H9 (cell line): ENCODE measurements at regions not wholly inside any gene's neighbourhood (a gene's known extent, or its start where the extent isn't known, plus 50 kb on each side); places are given as distances from the start of the nearest gene placed in this dataset.

Experiments used
- DNase-seq: peaks from one replicate; pipeline ENCODE4 v3.0.0-alpha.2; 2017
- H2AFZ ChIP-seq: one replicate; pipeline ENCODE4 v1.6.1; 2013; ENCODE audit warnings: mild to moderate bottlenecking, low read length, control low read depth, moderate library complexity
- H2AK5ac ChIP-seq: 2 replicates; pipeline ENCODE4 v1.6.1; 2013; ENCODE audit warnings: low read length, control low read depth, mixed read lengths; ENCODE audit not compliant: insufficient read length
- H2BK120ac ChIP-seq: one replicate; pipeline ENCODE4 v1.6.1; 2013; ENCODE audit warnings: low read depth, mild to moderate bottlenecking, low read length, control low read depth, inconsistent platforms; ENCODE audit not compliant: poor library complexity, severe bottlenecking
- H2BK12ac ChIP-seq: 2 replicates; pipeline ENCODE4 v1.6.1; 2013; ENCODE audit warnings: low read length, control low read depth, mixed read lengths, low read depth; ENCODE audit not compliant: insufficient read length
- H2BK15ac ChIP-seq: 2 replicates; pipeline ENCODE4 v1.6.1; 2013; ENCODE audit warnings: low read depth, low read length, control low read depth
- H2BK20ac ChIP-seq: one replicate; pipeline ENCODE4 v1.6.1; 2013; ENCODE audit warnings: low read depth, mild to moderate bottlenecking, low read length, control low read depth, inconsistent platforms; ENCODE audit not compliant: poor library complexity, severe bottlenecking
- H2BK5ac ChIP-seq: 2 replicates; pipeline ENCODE4 v1.6.1; 2013; ENCODE audit warnings: low read length, control low read depth, mixed read lengths; ENCODE audit not compliant: insufficient read length
- H3K14ac ChIP-seq: 2 replicates; pipeline ENCODE4 v1.6.1; 2013; ENCODE audit warnings: low read length, control low read depth; ENCODE audit not compliant: insufficient read depth
- H3K18ac ChIP-seq: 2 replicates; pipeline ENCODE4 v1.6.1; 2013; ENCODE audit warnings: low read depth, mild to moderate bottlenecking, mixed read lengths, low read length, control low read depth; ENCODE audit not compliant: insufficient read length
- H3K23ac ChIP-seq: 2 replicates; pipeline ENCODE4 v1.6.1; 2013; ENCODE audit warnings: low read length, control low read depth, mixed read lengths, low read depth; ENCODE audit not compliant: insufficient read length
- H3K23me2 ChIP-seq: 2 replicates; pipeline ENCODE4 v1.6.1; 2013; ENCODE audit warnings: low read depth, mild to moderate bottlenecking, mixed read lengths, low read length, control low read depth; ENCODE audit not compliant: insufficient read length, poor library complexity, severe bottlenecking
- H3K27ac ChIP-seq: 2 replicates; pipeline ENCODE4 v1.5.1; 2013; ENCODE audit warnings: low read length, control low read depth, mixed read lengths, low read depth; ENCODE audit not compliant: insufficient read length
- H3K27me3 ChIP-seq: 2 replicates; pipeline ENCODE4 v1.6.1; 2013; ENCODE audit warnings: low read length, control low read depth, inconsistent platforms; ENCODE audit not compliant: insufficient read depth
- H3K4ac ChIP-seq: 2 replicates; pipeline ENCODE4 v1.6.1; 2013; ENCODE audit warnings: low read depth, mild to moderate bottlenecking, control low read depth, inconsistent platforms, low read length, moderate library complexity
- H3K4me1 ChIP-seq: 2 replicates; pipeline ENCODE4 v1.6.1; 2013; ENCODE audit warnings: low read length, control low read depth, inconsistent platforms; ENCODE audit not compliant: insufficient read depth
- H3K4me2 ChIP-seq: 2 replicates; pipeline ENCODE4 v1.6.1; 2013; ENCODE audit warnings: low read length, control low read depth, mixed read lengths; ENCODE audit not compliant: insufficient read length, insufficient read depth
- H3K56ac ChIP-seq: 2 replicates; pipeline ENCODE4 v1.6.1; 2013; ENCODE audit warnings: low read depth, mild to moderate bottlenecking, mixed read lengths, low read length, control low read depth; ENCODE audit not compliant: insufficient read length
- H3K79me1 ChIP-seq: 2 replicates; pipeline ENCODE4 v1.6.1; 2013; ENCODE audit warnings: low read depth, mild to moderate bottlenecking, moderate library complexity, low read length, control low read depth, inconsistent platforms; ENCODE audit not compliant: insufficient read depth, poor library complexity, severe bottlenecking
- H3K79me2 ChIP-seq: 2 replicates; pipeline ENCODE4 v1.6.1; 2013; ENCODE audit warnings: low read length, control low read depth, inconsistent platforms; ENCODE audit not compliant: insufficient read depth
- H3K9ac ChIP-seq: 2 replicates; pipeline ENCODE4 v1.6.1; 2013; ENCODE audit warnings: low read length, control low read depth, mixed read lengths; ENCODE audit not compliant: insufficient read length; ENCODE audit errors: extremely low read depth
- H3K9me3 ChIP-seq: one replicate; pipeline ENCODE4 v1.6.1; 2013; ENCODE audit warnings: low read depth, low read length, inconsistent platforms; ENCODE audit not compliant: control insufficient read depth
- H3T11ph ChIP-seq: one replicate; pipeline ENCODE4 v1.6.1; 2013; ENCODE audit warnings: mild to moderate bottlenecking, low read length, control low read depth, inconsistent platforms
- H4K20me1 ChIP-seq: one replicate; pipeline ENCODE4 v1.6.1; 2013; ENCODE audit not compliant: control insufficient read depth, insufficient read length, insufficient read depth
- H4K5ac ChIP-seq: 2 replicates; pipeline ENCODE4 v1.6.1; 2013; ENCODE audit warnings: low read depth, mild to moderate bottlenecking, mixed read lengths, low read length, control low read depth; ENCODE audit not compliant: insufficient read length
- H4K8ac ChIP-seq: replicated peaks from 2 replicates; pipeline ENCODE4 v1.6.1; 2013; ENCODE audit warnings: low read length, control low read depth, mixed read lengths, low read depth; ENCODE audit not compliant: insufficient read length
- H4K91ac ChIP-seq: 2 replicates; pipeline ENCODE4 v1.6.1; 2013; ENCODE audit warnings: low read depth, mild to moderate bottlenecking, moderate library complexity, mixed read lengths, low read length, control low read depth; ENCODE audit not compliant: insufficient read length
- H3K27ac Mint-ChIP-seq, 3 experiments: 2 replicates in 2 of 3; 3 replicates in 1 of 3; pipeline ENCODE4 v1.8.0; 2020 to 2021; ENCODE audit warnings: mixed read lengths in 3 of 3, mild to moderate bottlenecking in 1 of 3, moderate library complexity in 1 of 3
- H3K27me3 Mint-ChIP-seq: 2 replicates; pipeline ENCODE4 v1.8.0; 2021; ENCODE audit warnings: low read depth, mild to moderate bottlenecking, moderate library complexity, mixed read lengths
- H3K36me3 Mint-ChIP-seq, 3 experiments: 2 replicates in 2 of 3; 3 replicates in 1 of 3; pipeline ENCODE4 v1.8.0; 2020 to 2021; ENCODE audit warnings: low read depth in 3 of 3, mixed read lengths in 3 of 3; ENCODE audit not compliant: insufficient read depth in 1 of 3
- H3K4me1 Mint-ChIP-seq, 2 experiments: 2 replicates each; pipeline ENCODE4 v1.8.0; 2020; ENCODE audit warnings: mixed read lengths in 2 of 2
- H3K4me3 Mint-ChIP-seq, 2 experiments: 2 replicates in 1 of 2; 3 replicates in 1 of 2; pipeline ENCODE4 v1.8.0; 2020 to 2021; ENCODE audit warnings: mild to moderate bottlenecking in 2 of 2, mixed read lengths in 2 of 2, moderate library complexity in 1 of 2
- H3K9me3 Mint-ChIP-seq, 2 experiments: 2 replicates in 1 of 2; 3 replicates in 1 of 2; pipeline ENCODE4 v1.8.0; 2020; ENCODE audit warnings: mild to moderate bottlenecking in 2 of 2, mixed read lengths in 2 of 2, moderate library complexity in 1 of 2
- WGBS: extraction: QIAGEN DNeasy Blood & Tissue Kit; methylation state at CpG from one replicate; pipeline ENCODE4 v1.1.7; 2013; ENCODE audit warnings: missing lambda C conversion rate, low lambda C conversion rate, mixed read lengths; ENCODE audit not compliant: insufficient read length; ENCODE audit errors: extremely low coverage; 5-methylcytosine and 5-hydroxymethylcytosine counted together
- TF ChIP-seq, protein P1 (sequence below): fragments of 200-600 bp; sonication (generic); conservative IDR thresholded peaks from 3 replicates; pipeline ENCODE4 v1.8.0; 2021; ENCODE audit warnings: antibody characterized with exemption, mild to moderate bottlenecking

DNA sequence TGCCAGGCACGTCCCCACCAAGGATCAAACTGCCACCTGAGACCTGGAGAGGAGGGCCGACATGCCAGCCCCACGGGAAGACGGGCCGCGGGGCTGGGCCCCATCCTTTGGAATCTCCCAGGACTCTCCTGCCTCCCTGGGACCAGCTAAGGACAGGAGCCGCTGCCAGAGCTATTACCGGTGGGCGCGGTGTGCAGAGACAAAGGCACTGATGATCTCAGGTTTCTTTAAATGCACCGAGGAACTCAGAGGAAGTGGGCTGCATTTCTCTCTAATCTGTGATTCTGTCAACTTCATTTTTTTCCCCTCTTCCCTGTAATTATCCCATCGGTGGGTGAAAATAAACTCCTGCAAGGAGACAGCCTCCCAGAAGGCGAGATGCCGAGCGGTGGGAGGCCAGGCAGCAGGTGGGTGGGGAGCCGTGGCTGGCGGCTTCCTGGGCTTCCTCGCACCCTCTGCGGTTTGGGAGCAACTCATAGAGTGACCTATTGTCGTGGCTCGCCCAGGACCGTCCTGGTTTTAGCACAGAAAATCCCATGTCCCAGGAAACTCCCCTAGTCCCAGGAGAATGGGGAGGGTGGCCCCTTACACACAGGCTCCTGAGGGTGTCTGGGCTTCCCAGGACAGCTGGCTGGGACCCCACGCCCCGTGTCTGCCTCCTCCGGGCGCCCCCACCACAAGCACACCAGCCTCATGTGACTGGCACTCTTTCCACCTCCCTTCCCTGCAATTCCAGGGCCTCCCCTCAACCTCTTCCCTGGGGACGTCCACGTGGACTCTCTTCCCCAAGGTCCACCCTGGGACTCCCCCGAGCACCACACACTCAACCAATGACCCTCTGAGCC lies 62.3 kb upstream of the ADRA2C start:
- Histone ChIP-seq H3K9me3 (no peaks in the 10 kb centered on the region), H2BK5ac (no peak overlapping the region), H3K4me2 (no peak overlapping the region), H3T11ph (no peak overlapping the region), H3K79me1 (no peaks in the 10 kb centered on the region), H2BK15ac (no peak overlapping the region), H3K14ac (no peak overlapping the region; the same call in 1 of the 2 replicates), H4K20me1 (no peaks in the 10 kb centered on the region), H3K23me2 (no peaks in the 10 kb centered on the region), H2AK5ac (no peak overlapping the region), H4K5ac (no peak overlapping the region), H3K9ac (no peak overlapping the region), H3K56ac (no peak overlapping the region), H2AFZ (no peak overlapping the region), H2BK20ac (no peak overlapping the region), H4K91ac (no peak overlapping the region), H2BK120ac (no peak overlapping the region), H3K4me1 (no peaks in the 10 kb centered on the region), H3K4ac (no peak overlapping the region), H2BK12ac (no peak overlapping the region), H3K27me3 (no peaks in the 10 kb centered on the region), H3K18ac (no peak overlapping the region), H3K23ac (no peak overlapping the region), H4K8ac (no peak overlapping the region), H3K79me2 (no peaks in the 10 kb centered on the region), H3K27ac (no peak overlapping the region)
- H3K27ac Mint-ChIP-seq = peak overlapping the region in 1 of 3 experiments; percentile 40; a peak in 1 of 7 replicates
- no peaks in the 10 kb centered on the region for H3K9me3 Mint-ChIP-seq
- no CpG with 5 or more reads among the region's 29 CpGs for WGBS
- no peaks in the 10 kb centered on the region for H3K36me3 Mint-ChIP-seq
- TF ChIP-seq, protein P1, sequence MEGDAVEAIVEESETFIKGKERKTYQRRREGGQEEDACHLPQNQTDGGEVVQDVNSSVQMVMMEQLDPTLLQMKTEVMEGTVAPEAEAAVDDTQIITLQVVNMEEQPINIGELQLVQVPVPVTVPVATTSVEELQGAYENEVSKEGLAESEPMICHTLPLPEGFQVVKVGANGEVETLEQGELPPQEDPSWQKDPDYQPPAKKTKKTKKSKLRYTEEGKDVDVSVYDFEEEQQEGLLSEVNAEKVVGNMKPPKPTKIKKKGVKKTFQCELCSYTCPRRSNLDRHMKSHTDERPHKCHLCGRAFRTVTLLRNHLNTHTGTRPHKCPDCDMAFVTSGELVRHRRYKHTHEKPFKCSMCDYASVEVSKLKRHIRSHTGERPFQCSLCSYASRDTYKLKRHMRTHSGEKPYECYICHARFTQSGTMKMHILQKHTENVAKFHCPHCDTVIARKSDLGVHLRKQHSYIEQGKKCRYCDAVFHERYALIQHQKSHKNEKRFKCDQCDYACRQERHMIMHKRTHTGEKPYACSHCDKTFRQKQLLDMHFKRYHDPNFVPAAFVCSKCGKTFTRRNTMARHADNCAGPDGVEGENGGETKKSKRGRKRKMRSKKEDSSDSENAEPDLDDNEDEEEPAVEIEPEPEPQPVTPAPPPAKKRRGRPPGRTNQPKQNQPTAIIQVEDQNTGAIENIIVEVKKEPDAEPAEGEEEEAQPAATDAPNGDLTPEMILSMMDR = no peak
- H3K4me1 Mint-ChIP-seq = peaks cover 11 to 35% of the 10 kb centered on the region in 2 experiments
- no peak for DNase-seq
- H3K27me3 Mint-ChIP-seq = peaks cover 26% of the 10 kb centered on the region
- H3K4me3 Mint-ChIP-seq = no peak overlapping the region
